ENCODE measurements at regions not wholly inside any gene's neighbourhood (a gene's known extent, or its start where the extent isn't known, plus 50 kb on each side); places are given as distances from the start of the nearest gene placed in this dataset.

DNA sequence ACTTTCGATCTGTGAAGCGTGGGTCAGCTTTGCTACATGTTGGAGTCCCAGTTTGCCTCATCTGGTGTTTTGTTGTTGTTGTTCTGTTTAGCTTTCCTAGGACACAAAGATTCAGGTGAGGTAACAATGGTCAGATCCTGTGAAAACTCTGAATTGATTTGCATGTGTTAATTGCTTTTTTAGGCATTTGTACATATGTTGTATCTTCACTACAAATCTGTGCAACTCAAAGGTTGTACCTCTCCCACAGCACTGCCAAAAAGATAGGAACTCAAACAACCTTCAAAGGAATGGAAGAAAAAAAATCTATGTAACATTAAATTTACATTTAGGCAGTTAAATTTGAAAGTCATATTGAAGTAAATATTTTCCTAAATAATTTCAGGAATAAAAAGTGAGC, 518.5 kb upstream of the TENM4 start:
- TF ChIP-seq CEBPB (IDR thresholded peaks at IDR 0.05) (no peak), TCF12 (IDR thresholded peaks at IDR 0.05; ENCODE audit: low read depth) (no peak), CREB1 (IDR thresholded peaks at IDR 0.05; ENCODE audit: low read depth) (no peak), TAF1 (IDR thresholded peaks at IDR 0.05; ENCODE audit: low read depth) (no peak), NFIC (IDR thresholded peaks at IDR 0.05) (no peak)
- TF ChIP-seq, protein P1, sequence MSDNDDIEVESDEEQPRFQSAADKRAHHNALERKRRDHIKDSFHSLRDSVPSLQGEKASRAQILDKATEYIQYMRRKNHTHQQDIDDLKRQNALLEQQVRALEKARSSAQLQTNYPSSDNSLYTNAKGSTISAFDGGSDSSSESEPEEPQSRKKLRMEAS (IDR thresholded peaks at IDR 0.05): no peak
- TF ChIP-seq, protein P2, sequence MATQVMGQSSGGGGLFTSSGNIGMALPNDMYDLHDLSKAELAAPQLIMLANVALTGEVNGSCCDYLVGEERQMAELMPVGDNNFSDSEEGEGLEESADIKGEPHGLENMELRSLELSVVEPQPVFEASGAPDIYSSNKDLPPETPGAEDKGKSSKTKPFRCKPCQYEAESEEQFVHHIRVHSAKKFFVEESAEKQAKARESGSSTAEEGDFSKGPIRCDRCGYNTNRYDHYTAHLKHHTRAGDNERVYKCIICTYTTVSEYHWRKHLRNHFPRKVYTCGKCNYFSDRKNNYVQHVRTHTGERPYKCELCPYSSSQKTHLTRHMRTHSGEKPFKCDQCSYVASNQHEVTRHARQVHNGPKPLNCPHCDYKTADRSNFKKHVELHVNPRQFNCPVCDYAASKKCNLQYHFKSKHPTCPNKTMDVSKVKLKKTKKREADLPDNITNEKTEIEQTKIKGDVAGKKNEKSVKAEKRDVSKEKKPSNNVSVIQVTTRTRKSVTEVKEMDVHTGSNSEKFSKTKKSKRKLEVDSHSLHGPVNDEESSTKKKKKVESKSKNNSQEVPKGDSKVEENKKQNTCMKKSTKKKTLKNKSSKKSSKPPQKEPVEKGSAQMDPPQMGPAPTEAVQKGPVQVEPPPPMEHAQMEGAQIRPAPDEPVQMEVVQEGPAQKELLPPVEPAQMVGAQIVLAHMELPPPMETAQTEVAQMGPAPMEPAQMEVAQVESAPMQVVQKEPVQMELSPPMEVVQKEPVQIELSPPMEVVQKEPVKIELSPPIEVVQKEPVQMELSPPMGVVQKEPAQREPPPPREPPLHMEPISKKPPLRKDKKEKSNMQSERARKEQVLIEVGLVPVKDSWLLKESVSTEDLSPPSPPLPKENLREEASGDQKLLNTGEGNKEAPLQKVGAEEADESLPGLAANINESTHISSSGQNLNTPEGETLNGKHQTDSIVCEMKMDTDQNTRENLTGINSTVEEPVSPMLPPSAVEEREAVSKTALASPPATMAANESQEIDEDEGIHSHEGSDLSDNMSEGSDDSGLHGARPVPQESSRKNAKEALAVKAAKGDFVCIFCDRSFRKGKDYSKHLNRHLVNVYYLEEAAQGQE (IDR thresholded peaks at IDR 0.05; ENCODE audit: low read depth): no peak

Data from Ishikawa (cell line).